ENCODE measurements at regions not wholly inside any gene's neighbourhood (a gene's known extent, or its start where the extent isn't known, plus 50 kb on each side); places are given as distances from the start of the nearest gene placed in this dataset.
"Not testable (repeated sequence)": the region's sequence is repeated elsewhere in the genome, so short reads cannot be mapped to it uniquely, and the experiment has no call there.

- in situ Hi-C loops (cut with HindIII; ENCODE audit: low pct_unique_long_range_greater_than_20kb, low sequenced_read_pairs), result no loop called here
- DNase-seq (ENCODE audit: low read depth in 1 of 2, low spot score in 1 of 2), result no peak
- no peak for TF ChIP-seq JUND (IDR thresholded peaks at IDR 0.05; ENCODE audit: low read depth)
Measured at GRCh38 chr4:18194278-18194677, 172.7 kb upstream of the LCORL start.

GRCh38 chr4:18192901-18193300 lies 171.3 kb upstream of the LCORL start:
- in situ Hi-C loops (cut with HindIII; ENCODE audit: low pct_unique_long_range_greater_than_20kb, low sequenced_read_pairs), result no loop called here
- TF ChIP-seq JUND (IDR thresholded peaks at IDR 0.05; ENCODE audit: low read depth), result no peak
- DNase-seq (ENCODE audit: low read depth in 1 of 2, low spot score in 1 of 2), result no peak

- no peak for TF ChIP-seq JUND (IDR thresholded peaks at IDR 0.05; ENCODE audit: low read depth)
- in situ Hi-C loops (cut with HindIII; ENCODE audit: low pct_unique_long_range_greater_than_20kb, low sequenced_read_pairs), result no loop called here
- no peak for DNase-seq (ENCODE audit: low read depth in 1 of 2, low spot score in 1 of 2)
Measured at GRCh38 chr4:18185491-18185890, 163.9 kb upstream of the LCORL start.

GRCh38 chr4:18180892-18181291 lies 159.3 kb upstream of the LCORL start:
- in situ Hi-C loops (cut with HindIII; ENCODE audit: low pct_unique_long_range_greater_than_20kb, low sequenced_read_pairs), result no loop called here
- no peak for TF ChIP-seq JUND (IDR thresholded peaks at IDR 0.05; ENCODE audit: low read depth)
- no peak for DNase-seq (ENCODE audit: low read depth in 1 of 2, low spot score in 1 of 2)

- DNase-seq (ENCODE audit: low read depth in 1 of 2, low spot score in 1 of 2), result no peak
- TF ChIP-seq JUND (IDR thresholded peaks at IDR 0.05; ENCODE audit: low read depth), result no peak
- in situ Hi-C loops (cut with HindIII; ENCODE audit: low pct_unique_long_range_greater_than_20kb, low sequenced_read_pairs), result no loop called here
Measured at GRCh38 chr4:18180122-18180521, 158.6 kb upstream of the LCORL start.

- in situ Hi-C loops (cut with HindIII; ENCODE audit: low pct_unique_long_range_greater_than_20kb, low sequenced_read_pairs), result no loop called here
- no peak for TF ChIP-seq JUND (IDR thresholded peaks at IDR 0.05; ENCODE audit: low read depth)
Measured at GRCh38 chr4:18171896-18172295, 150.3 kb upstream of the LCORL start.

GRCh38 chr4:18167831-18168230 lies 146.3 kb upstream of the LCORL start:
- DNase-seq (ENCODE audit: low read depth in 1 of 2, low spot score in 1 of 2), result no peak
- TF ChIP-seq JUND (IDR thresholded peaks at IDR 0.05; ENCODE audit: low read depth), result no peak
- in situ Hi-C loops (cut with HindIII; ENCODE audit: low pct_unique_long_range_greater_than_20kb, low sequenced_read_pairs), result no loop called here

More at GRCh38 chr4:18171896-18172295, 150.3 kb upstream of the LCORL start:
- no peak for DNase-seq (ENCODE audit: low read depth in 1 of 2, low spot score in 1 of 2)

GRCh38 chr4:18166925-18167324 lies 145.4 kb upstream of the LCORL start:
- DNase-seq (ENCODE audit: low read depth in 1 of 2, low spot score in 1 of 2), result no peak
- no peak for TF ChIP-seq JUND (IDR thresholded peaks at IDR 0.05; ENCODE audit: low read depth)
- in situ Hi-C loops (cut with HindIII; ENCODE audit: low pct_unique_long_range_greater_than_20kb, low sequenced_read_pairs), result no loop called here

GRCh38 chr4:18162453-18162852 lies 140.9 kb upstream of the LCORL start:
- no peak for TF ChIP-seq JUND (IDR thresholded peaks at IDR 0.05; ENCODE audit: low read depth)
- in situ Hi-C loops (cut with HindIII; ENCODE audit: low pct_unique_long_range_greater_than_20kb, low sequenced_read_pairs), result no loop called here
- no peak for DNase-seq (ENCODE audit: low read depth in 1 of 2, low spot score in 1 of 2)

- in situ Hi-C loops (cut with HindIII; ENCODE audit: low pct_unique_long_range_greater_than_20kb, low sequenced_read_pairs); DNase-seq (ENCODE audit: low read depth in 1 of 2, low spot score in 1 of 2): not testable (repeated sequence)
Measured at GRCh38 chr4:18159117-18159912, 137.8 kb upstream of the LCORL start.

- no peak for TF ChIP-seq JUND (IDR thresholded peaks at IDR 0.05; ENCODE audit: low read depth)
- DNase-seq (ENCODE audit: low read depth in 1 of 2, low spot score in 1 of 2), result no peak
Measured at GRCh38 chr4:18155067-18156041, 133.8 kb upstream of the LCORL start.

GRCh38 chr4:18138076-18138665 lies 116.6 kb upstream of the LCORL start:
- no peak for TF ChIP-seq JUND (IDR thresholded peaks at IDR 0.05; ENCODE audit: low read depth)
- in situ Hi-C loops (cut with HindIII; ENCODE audit: low pct_unique_long_range_greater_than_20kb, low sequenced_read_pairs), result no loop called here

More at GRCh38 chr4:18155067-18156041, 133.8 kb upstream of the LCORL start:
- in situ Hi-C loops (cut with HindIII; ENCODE audit: low pct_unique_long_range_greater_than_20kb, low sequenced_read_pairs), result no loop called here

More at GRCh38 chr4:18138076-18138665, 116.6 kb upstream of the LCORL start:
- DNase-seq (ENCODE audit: low read depth in 1 of 2, low spot score in 1 of 2), result no peak

Measured in T47D (cell line).